ENCODE measurements at regions not wholly inside any gene's neighbourhood (a gene's known extent, or its start where the extent isn't known, plus 50 kb on each side); places are given as distances from the start of the nearest gene placed in this dataset.

DNA sequence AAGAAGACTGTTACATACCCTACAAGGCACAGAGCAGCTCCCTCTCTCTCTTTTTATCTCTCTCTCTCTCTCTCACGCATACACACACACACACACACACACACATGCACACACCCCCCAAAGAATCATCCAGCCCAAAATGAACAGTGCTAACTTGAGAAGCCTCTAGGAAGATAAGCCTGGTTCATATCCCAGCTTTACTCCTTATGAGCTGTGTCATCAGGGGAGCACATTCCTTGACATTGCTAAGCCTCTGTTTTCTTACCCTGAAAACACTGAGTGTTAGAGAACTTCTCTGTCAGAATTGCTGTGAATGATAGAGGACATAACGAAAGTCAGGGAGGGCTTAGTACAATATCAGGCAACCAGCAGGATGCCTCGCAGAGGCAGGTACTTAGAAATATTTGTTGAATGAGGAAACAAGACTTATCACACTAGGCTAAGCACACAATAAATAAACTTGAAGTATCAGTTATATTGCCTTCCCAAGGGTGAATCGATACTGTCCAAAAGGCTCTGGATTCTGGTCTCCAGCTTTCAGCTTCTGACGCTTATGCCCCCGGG lies 725.6 kb upstream of the ID2 start:
- intact Hi-C loops (cut with micrococcal nuclease): no loop called here
- Mint-ChIP-seq H3K4me1 (ENCODE audit: low read depth) (no peaks in the 10 kb centered on the region), H3K27ac (no peak overlapping the region), H3K36me3 (ENCODE audit: low read depth) (no peaks in the 10 kb centered on the region), H3K9me3 (no peaks in the 10 kb centered on the region), H3K27me3 (peaks cover 3% of the 10 kb centered on the region), H3K4me3 (no peak overlapping the region)

DNA sequence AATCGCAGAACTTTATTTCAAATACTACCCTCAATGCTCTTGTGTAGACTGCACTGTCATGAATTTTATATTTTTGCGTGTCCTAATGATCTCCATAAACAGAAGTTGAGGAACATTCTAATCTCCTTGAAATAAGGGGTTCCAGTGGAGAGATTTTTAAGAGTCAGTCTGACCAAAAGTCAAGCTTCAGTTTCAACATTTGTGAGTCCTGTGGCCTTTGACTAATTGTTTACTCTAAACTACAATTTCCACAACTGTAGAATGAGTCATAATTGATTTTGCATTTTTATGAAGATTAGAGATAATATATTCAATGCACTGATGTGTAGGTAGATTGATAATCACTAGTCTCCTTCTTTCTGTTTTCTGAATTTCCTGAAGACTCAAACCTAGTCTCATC lies 720.3 kb upstream of the ID2 start:
- intact Hi-C loops (cut with micrococcal nuclease): no loop called here
- H3K27ac Mint-ChIP-seq: no peak overlapping the region

DNA sequence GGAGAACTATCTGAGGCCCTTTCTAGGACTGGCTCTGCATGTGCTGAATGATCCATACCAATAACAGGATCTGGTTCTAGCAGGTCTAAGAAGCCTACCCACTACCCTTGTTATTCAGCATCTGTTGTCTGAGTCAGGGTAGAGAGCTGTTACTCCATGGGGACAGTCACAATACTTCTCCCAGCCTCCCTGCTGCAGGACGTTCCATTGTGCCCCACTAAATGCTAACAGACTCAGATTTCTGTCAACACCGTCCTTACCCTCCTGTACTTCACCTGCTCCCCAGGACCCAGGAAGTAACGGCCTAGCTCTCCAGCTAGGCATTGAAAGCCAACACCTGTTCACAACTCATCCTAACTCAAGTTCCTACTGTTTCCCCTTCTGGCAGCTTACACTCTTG lies 719.7 kb upstream of the ID2 start:
- Mint-ChIP-seq H3K27ac (no peak overlapping the region), H3K36me3 (ENCODE audit: low read depth) (no peaks in the 10 kb centered on the region), H3K9me3 (no peaks in the 10 kb centered on the region), H3K4me1 (ENCODE audit: low read depth) (no peaks in the 10 kb centered on the region), H3K27me3 (no peaks in the 10 kb centered on the region), H3K4me3 (no peak overlapping the region)
- intact Hi-C loops (cut with micrococcal nuclease): no loop called here

More for the DNA sequence above, 720.3 kb upstream of the ID2 start:
- H3K4me1 Mint-ChIP-seq (ENCODE audit: low read depth): no peaks in the 10 kb centered on the region
- H3K36me3 Mint-ChIP-seq (ENCODE audit: low read depth): no peaks in the 10 kb centered on the region
- no peaks in the 10 kb centered on the region for H3K27me3 Mint-ChIP-seq
- H3K4me3 Mint-ChIP-seq: no peak overlapping the region
- no peaks in the 10 kb centered on the region for H3K9me3 Mint-ChIP-seq

DNA sequence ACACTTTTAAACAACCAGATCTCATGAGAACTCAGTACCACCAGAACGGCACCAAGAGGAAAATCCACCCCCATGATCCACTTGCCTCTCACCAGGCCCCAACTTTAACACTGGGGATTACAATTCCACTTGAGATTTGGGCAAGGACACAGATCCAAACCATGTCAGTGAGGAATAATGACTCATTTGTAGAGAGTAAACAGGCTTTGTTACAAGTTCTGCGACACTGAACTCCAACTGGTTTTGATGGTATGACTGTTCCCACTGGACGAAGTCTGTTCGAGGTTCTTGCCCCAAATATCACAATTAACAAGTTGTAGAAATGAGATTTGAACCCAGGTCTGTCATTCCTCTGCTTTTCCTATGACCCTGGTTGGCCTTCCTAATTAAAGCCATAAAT lies 718.1 kb upstream of the ID2 start:
- H3K4me1 Mint-ChIP-seq (ENCODE audit: low read depth): no peaks in the 10 kb centered on the region
- no peaks in the 10 kb centered on the region for H3K9me3 Mint-ChIP-seq
- no peak overlapping the region for H3K4me3 Mint-ChIP-seq
- no peaks in the 10 kb centered on the region for H3K27me3 Mint-ChIP-seq
- no peak overlapping the region for H3K27ac Mint-ChIP-seq
- H3K36me3 Mint-ChIP-seq (ENCODE audit: low read depth): no peaks in the 10 kb centered on the region
- intact Hi-C loops (cut with micrococcal nuclease): no loop called here

DNA sequence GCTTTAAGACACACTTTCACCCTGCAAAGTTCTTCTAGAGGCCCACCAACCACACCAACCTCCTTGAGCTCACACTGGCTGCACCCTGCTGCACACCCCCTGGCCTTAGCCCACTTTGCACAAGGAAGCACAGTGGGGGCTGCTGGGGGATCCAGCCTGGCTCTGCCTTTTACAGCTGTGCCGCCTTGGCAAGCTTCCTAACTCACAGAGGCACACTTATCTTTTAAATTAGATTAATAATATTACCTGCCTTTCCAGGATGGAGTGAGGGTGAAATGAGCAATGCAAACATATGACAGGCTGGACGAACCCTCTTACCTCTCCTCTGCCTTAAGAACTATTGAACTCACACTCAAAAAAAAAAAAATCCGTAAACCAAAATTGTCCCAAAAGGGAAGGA lies 715.8 kb upstream of the ID2 start:
- Mint-ChIP-seq H3K4me1 (ENCODE audit: low read depth) (no peaks in the 10 kb centered on the region), H3K4me3 (no peak overlapping the region), H3K36me3 (ENCODE audit: low read depth) (no peaks in the 10 kb centered on the region), H3K9me3 (no peaks in the 10 kb centered on the region), H3K27ac (no peak overlapping the region), H3K27me3 (peaks cover 1% of the 10 kb centered on the region)
- intact Hi-C loops (cut with micrococcal nuclease): no loop called here

DNA sequence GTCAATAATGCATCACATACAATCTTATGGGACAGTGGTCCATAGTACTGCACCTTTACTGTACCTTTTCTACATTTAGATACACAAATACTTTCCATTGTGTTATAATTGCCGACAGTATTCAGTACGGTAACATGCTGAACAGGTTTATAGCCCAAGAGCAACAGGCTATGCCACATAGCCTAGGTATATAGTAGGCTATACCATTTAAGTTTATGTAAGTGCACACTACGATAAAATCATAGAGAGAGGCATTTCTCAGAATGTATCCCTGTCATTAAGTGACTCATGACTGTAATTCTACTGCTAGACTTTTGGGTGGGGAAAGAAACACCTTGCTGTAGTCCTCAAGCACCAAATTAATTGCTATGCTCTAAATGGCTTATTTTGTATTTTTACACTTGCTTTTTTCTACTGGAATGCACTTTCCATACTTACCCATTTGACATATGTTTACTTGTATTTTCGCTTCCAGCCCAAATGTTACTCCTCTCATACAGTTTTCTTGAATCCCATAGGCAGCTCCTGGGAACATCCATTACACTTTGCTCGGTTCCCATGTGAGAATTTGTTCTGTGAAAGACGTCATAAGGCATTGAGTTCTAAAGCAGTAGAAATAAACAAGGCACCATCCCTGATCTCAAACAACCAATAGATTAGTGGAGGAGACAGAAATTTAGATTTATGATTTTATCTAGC lies 714.0 kb upstream of the ID2 start:
- intact Hi-C loops (cut with micrococcal nuclease): no loop called here

DNA sequence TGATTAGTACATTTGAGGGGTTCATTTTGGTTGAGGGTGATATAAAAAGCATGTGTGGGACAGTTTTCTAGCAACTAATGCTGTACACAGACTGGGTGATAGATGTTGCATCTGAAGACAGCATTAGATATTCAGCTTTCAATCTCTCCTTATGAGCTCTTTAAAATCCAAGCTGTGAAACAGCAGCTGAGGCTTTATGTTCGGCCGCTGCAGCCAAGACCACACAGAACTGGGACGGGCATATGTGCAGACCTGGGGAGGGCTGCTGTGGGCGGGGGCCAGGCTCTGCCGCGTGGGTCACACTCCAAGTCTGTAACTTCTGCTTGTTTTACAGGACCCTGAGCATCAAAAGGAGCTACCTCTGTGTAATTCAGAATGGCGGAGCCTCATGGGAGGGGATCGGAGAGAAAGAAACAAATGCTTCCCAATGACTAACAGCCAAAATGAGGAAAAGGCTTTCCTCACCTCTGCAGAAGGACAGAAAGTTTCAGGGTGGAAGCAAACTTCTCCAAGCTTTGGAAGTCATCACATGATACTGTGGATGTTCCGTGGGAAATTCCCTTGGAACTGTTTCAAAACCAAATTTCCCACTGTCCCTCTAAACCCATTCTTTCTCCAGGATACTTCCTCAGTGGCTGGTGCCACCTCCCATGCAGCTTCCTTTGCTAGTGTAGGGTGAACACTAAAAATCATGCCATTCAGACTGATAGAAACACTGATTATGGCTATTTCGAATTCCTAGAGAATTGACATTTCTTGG lies 711.9 kb upstream of the ID2 start:
- H3K4me1 Mint-ChIP-seq (ENCODE audit: low read depth): no peaks in the 10 kb centered on the region
- intact Hi-C loops (cut with micrococcal nuclease): no loop called here
- H3K27me3 Mint-ChIP-seq: peaks cover 1% of the 10 kb centered on the region
- no peaks in the 10 kb centered on the region for H3K36me3 Mint-ChIP-seq (ENCODE audit: low read depth)
- no peak overlapping the region for H3K27ac Mint-ChIP-seq
- H3K4me3 Mint-ChIP-seq: no peak overlapping the region
- no peaks in the 10 kb centered on the region for H3K9me3 Mint-ChIP-seq

More for the DNA sequence above, 714.0 kb upstream of the ID2 start:
- no peak overlapping the region for H3K27ac Mint-ChIP-seq
- H3K4me3 Mint-ChIP-seq: no peak overlapping the region
- no peaks in the 10 kb centered on the region for H3K4me1 Mint-ChIP-seq (ENCODE audit: low read depth)
- no peaks in the 10 kb centered on the region for H3K9me3 Mint-ChIP-seq
- peaks cover 1% of the 10 kb centered on the region for H3K27me3 Mint-ChIP-seq
- no peaks in the 10 kb centered on the region for H3K36me3 Mint-ChIP-seq (ENCODE audit: low read depth)

DNA sequence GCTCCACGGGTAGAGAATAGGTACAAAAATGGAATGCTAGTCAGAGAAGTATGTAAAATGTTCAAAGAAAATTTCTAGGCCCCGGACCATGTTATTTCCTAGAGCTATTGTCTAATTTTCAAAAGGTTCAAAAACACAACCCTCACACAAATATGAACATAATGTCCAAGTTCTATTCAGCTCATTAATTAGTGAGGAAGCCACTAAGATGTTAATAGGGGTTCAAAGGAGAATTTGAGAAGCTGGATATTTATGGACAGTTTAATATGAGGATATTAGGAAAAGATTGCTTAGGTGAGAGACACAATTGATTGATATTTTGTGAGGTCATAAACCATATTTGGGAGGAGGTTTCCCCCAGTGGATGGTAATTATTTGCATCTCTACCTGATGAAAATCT lies 710.6 kb upstream of the ID2 start:
- no peaks in the 10 kb centered on the region for H3K36me3 Mint-ChIP-seq (ENCODE audit: low read depth)
- no peak overlapping the region for H3K27ac Mint-ChIP-seq
- no peaks in the 10 kb centered on the region for H3K9me3 Mint-ChIP-seq
- H3K4me1 Mint-ChIP-seq (ENCODE audit: low read depth): no peaks in the 10 kb centered on the region
- peaks cover 1% of the 10 kb centered on the region for H3K27me3 Mint-ChIP-seq
- H3K4me3 Mint-ChIP-seq: no peak overlapping the region
- intact Hi-C loops (cut with micrococcal nuclease): no loop called here

DNA sequence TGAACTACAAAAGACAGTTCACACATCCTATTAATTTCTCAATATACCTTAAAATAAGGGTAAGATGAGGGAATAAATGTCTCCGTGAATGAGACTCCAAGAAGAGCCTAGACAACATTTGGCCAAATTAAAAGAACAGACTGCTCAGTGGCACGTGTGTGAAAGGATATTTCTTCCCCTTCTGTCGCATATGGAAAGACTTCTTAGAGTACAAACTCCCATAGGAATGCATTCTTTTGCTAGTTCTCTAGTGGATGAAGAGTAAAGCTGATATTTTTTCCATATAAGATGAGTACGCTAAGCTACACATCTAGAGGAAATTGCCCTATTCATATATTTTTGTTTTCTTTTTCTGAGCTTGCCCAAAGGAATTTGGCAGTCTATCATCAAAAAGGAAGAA lies 710.0 kb upstream of the ID2 start:
- H3K9me3 Mint-ChIP-seq: no peaks in the 10 kb centered on the region
- H3K4me3 Mint-ChIP-seq: no peak overlapping the region
- no peaks in the 10 kb centered on the region for H3K36me3 Mint-ChIP-seq (ENCODE audit: low read depth)
- H3K27me3 Mint-ChIP-seq: peaks cover 1% of the 10 kb centered on the region
- intact Hi-C loops (cut with micrococcal nuclease): no loop called here
- no peaks in the 10 kb centered on the region for H3K4me1 Mint-ChIP-seq (ENCODE audit: low read depth)
- H3K27ac Mint-ChIP-seq: no peak overlapping the region

DNA sequence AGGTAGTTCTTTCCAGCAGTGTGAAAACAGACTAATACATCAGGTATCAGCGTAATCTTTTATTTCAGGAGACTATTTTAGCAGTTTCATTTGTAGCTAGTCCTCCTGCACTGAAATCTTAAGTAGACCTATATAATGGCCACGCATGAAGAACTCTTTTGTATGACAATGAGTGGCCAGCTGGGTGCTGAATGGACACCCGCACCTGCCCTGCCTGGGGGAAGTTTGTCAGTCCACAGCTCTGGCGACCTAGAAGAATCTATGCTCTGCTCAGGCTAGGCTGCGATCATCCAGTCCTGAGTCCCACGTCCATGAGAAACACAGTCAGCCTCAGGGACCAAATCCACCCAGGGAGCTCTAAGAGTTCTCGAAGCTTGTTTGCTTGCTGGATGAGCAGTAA lies 709.2 kb upstream of the ID2 start:
- peaks cover 1% of the 10 kb centered on the region for H3K27me3 Mint-ChIP-seq
- no peaks in the 10 kb centered on the region for H3K4me1 Mint-ChIP-seq (ENCODE audit: low read depth)
- no peaks in the 10 kb centered on the region for H3K36me3 Mint-ChIP-seq (ENCODE audit: low read depth)
- H3K27ac Mint-ChIP-seq: no peak overlapping the region
- no peak overlapping the region for H3K4me3 Mint-ChIP-seq
- no peaks in the 10 kb centered on the region for H3K9me3 Mint-ChIP-seq
- intact Hi-C loops (cut with micrococcal nuclease): no loop called here

DNA sequence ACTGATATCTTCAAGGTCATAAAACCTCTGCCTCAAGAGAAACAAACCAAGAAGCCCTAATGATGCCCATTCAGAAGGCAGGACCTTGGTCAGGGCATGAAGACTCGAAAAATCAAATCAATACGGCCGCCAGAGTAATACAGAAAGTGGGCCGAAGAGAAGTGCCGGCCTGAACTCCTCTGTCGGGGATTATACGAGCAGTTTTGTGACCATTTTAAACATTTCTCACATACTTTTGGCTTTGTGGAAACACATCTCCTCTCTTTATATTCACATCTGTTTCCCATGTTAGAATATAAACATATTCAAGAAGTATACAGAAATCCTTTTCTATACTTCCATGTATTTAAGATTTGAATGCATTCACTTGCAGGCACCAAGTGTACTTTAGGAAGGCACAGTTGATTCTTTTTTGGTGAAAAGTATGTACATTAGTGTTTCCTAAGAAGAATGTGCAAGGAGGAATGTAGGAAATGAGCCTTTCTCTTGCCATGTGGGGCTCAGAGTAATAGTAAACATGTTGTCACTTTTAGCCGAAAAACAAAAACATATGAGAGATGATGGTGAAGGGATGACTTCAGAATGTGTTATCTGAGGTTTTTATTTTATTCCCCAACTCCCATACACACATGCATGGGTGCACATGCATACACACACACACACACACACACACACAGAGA lies 707.9 kb upstream of the ID2 start:
- no peaks in the 10 kb centered on the region for H3K4me1 Mint-ChIP-seq (ENCODE audit: low read depth)
- peaks cover 1% of the 10 kb centered on the region for H3K27me3 Mint-ChIP-seq
- H3K4me3 Mint-ChIP-seq: no peak overlapping the region
- no peaks in the 10 kb centered on the region for H3K9me3 Mint-ChIP-seq
- no peak overlapping the region for H3K27ac Mint-ChIP-seq
- H3K36me3 Mint-ChIP-seq (ENCODE audit: low read depth): no peaks in the 10 kb centered on the region
- intact Hi-C loops (cut with micrococcal nuclease): no loop called here

DNA sequence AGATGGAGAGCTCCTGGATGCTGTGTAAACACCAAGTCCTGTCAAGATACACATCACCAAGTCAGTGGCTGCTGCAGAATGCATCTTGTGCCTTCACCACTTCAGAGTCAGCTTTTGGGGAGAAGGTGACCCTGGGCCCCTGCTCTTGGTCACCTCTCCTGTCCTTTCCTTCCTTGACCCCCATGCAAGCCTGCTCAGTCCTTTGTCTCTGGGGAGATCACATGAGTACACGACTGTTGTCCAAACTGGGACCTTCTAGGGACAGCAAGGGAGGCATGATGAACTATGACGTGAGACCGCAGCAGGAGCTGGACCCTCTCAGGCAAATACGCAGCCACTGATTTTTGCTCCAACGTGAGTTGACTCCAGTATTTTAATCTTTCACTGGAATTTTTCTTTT lies 706.9 kb upstream of the ID2 start:
- no peaks in the 10 kb centered on the region for H3K36me3 Mint-ChIP-seq (ENCODE audit: low read depth)
- H3K4me1 Mint-ChIP-seq (ENCODE audit: low read depth): peaks cover 5% of the 10 kb centered on the region
- H3K27me3 Mint-ChIP-seq: peaks cover 1% of the 10 kb centered on the region
- H3K27ac Mint-ChIP-seq: no peak overlapping the region
- no peak overlapping the region for H3K4me3 Mint-ChIP-seq
- intact Hi-C loops (cut with micrococcal nuclease): no loop called here
- no peaks in the 10 kb centered on the region for H3K9me3 Mint-ChIP-seq

DNA sequence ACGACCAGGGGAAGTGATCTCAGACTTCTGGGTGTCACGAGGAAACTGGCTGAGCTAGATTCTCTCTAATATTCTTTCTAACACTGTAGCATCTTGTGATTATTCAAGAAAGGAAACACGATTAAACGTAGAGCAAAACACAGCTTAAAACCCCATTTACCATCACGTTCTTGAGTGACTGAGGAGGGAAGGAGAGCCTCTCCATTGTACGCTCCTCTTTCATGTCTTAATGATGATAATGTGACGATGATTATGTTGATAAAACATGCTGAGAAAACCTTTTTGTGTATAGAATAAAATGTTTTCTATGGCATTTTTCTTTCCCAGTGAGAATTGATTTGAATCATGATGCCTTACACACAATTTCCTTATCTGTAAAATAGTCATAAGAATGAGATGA lies 705.6 kb upstream of the ID2 start:
- Mint-ChIP-seq H3K4me1 (ENCODE audit: low read depth) (peaks cover 5% of the 10 kb centered on the region), H3K9me3 (no peaks in the 10 kb centered on the region), H3K27me3 (no peaks in the 10 kb centered on the region), H3K4me3 (no peak overlapping the region), H3K36me3 (ENCODE audit: low read depth) (no peaks in the 10 kb centered on the region), H3K27ac (no peak overlapping the region)
- intact Hi-C loops (cut with micrococcal nuclease): no loop called here

DNA sequence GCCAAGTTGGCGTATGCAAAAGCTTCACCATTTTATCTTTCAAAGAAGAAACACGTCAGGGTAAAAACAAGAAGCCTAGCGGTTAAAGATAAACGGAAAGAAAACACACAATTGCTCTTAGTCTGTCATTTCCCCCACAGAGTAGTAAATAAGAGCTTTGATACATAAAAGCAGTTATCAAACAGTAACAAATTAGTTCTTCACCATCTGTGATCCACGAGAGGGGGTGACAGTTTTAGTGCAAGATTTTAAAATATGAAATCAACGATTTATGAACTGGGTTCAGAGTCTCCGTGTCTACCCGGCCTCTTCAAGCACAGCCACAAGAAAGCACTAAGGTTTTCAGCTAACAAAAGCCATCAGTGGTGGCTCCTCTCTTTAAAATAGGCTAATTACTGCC lies 703.9 kb upstream of the ID2 start:
- H3K9me3 Mint-ChIP-seq: peaks cover 6% of the 10 kb centered on the region
- no peaks in the 10 kb centered on the region for H3K27me3 Mint-ChIP-seq
- H3K4me3 Mint-ChIP-seq: no peak overlapping the region
- intact Hi-C loops (cut with micrococcal nuclease): no loop called here
- no peaks in the 10 kb centered on the region for H3K36me3 Mint-ChIP-seq (ENCODE audit: low read depth)
- no peak overlapping the region for H3K27ac Mint-ChIP-seq
- peaks cover 5% of the 10 kb centered on the region for H3K4me1 Mint-ChIP-seq (ENCODE audit: low read depth)

Measured in dendritic cell treated with granulocyte-macrophage colony-stimulating factor and Interleukin-4, amounts not matched to agents 40 ng/mL and 50 ng/mL, for 4 days (primary cell).